ENCODE measurements at regions not wholly inside any gene's neighbourhood (a gene's known extent, or its start where the extent isn't known, plus 50 kb on each side); places are given as distances from the start of the nearest gene placed in this dataset.

DNA sequence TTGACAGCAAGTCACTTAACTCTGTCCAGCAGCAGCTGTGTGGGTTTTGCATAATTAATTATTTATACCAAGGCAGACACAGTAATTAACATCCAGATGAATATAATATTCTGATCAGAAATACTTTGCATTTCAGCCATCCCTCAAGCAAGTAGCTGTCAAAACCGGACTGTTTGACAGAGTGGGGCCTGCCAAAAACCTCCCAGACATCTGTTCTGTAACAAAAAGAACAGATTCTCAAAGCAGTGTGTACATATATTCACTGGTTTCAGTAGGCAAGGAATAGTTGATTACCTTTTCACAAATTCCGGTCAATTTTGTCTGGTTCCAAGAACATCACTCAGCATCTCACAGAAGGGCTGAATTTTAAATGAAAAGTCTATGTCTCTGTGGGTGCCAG lies 291.6 kb downstream of the CMPK2 start:
- H3K79me2 ChIP-seq (replicated peaks; ENCODE audit: insufficient read depth, low read length), result no peaks in the 10 kb centered on the region
- H4K20me1 ChIP-seq (ENCODE audit: insufficient read depth), result no peaks in the 10 kb centered on the region
- TF ChIP-seq TAF1 (IDR thresholded peaks at IDR 0.05; ENCODE audit: low read depth), result no peak
- TF ChIP-seq, protein P1, sequence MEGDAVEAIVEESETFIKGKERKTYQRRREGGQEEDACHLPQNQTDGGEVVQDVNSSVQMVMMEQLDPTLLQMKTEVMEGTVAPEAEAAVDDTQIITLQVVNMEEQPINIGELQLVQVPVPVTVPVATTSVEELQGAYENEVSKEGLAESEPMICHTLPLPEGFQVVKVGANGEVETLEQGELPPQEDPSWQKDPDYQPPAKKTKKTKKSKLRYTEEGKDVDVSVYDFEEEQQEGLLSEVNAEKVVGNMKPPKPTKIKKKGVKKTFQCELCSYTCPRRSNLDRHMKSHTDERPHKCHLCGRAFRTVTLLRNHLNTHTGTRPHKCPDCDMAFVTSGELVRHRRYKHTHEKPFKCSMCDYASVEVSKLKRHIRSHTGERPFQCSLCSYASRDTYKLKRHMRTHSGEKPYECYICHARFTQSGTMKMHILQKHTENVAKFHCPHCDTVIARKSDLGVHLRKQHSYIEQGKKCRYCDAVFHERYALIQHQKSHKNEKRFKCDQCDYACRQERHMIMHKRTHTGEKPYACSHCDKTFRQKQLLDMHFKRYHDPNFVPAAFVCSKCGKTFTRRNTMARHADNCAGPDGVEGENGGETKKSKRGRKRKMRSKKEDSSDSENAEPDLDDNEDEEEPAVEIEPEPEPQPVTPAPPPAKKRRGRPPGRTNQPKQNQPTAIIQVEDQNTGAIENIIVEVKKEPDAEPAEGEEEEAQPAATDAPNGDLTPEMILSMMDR (IDR thresholded peaks at IDR 0.05; ENCODE audit: poor library complexity, severe bottlenecking), result no peak
- H3K9me2 ChIP-seq (ENCODE audit: insufficient read depth, low read length), result no peaks in the 10 kb centered on the region
- H2AFZ ChIP-seq (ENCODE audit: low read depth, low read length), result no peak overlapping the region
- H3F3A ChIP-seq (ENCODE audit: insufficient read depth, low read length, poor library complexity, severe bottlenecking), result peaks cover 3% of the 10 kb centered on the region
- H3K27ac ChIP-seq (ENCODE audit: low read length), result peak overlapping the region; percentile 6
- H3K4me3 ChIP-seq (ENCODE audit: low read length), result no peak overlapping the region
- H3K36me3 ChIP-seq (ENCODE audit: insufficient read depth, low read length), result no peaks in the 10 kb centered on the region
- H3K27me3 ChIP-seq (ENCODE audit: insufficient read depth, low read depth, low read length), result no peaks in the 10 kb centered on the region
- H3K4me2 ChIP-seq (ENCODE audit: low read length), result no peak overlapping the region
- H3K9me3 ChIP-seq (ENCODE audit: low read length), result no peaks in the 10 kb centered on the region
- no peak overlapping the region for H3K9ac ChIP-seq (ENCODE audit: low read length)

DNA sequence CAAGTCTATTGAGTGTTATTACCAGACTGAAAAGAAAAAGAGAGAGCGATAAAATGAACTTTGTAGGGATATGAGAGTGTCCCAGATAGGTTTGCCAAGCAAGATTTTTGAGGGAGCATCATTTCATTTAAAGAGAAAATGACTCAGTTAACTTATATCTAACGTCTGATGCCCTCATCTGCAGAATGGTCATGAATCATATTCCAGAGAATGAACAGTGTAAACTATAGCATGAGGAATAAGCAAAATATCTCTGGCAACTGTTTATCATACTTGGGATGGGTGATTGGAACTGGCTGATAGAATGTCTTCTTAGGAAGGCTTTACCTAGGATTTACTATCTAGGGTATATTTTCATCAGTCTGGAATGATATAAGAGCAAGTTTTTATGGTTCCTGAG lies 289.4 kb downstream of the CMPK2 start:
- no peaks in the 10 kb centered on the region for H3K36me3 ChIP-seq (ENCODE audit: insufficient read depth, low read length)
- H3K4me2 ChIP-seq (ENCODE audit: low read length), result no peak overlapping the region
- H3K4me3 ChIP-seq (ENCODE audit: low read length), result no peak overlapping the region
- H3K27me3 ChIP-seq (ENCODE audit: insufficient read depth, low read depth, low read length), result no peaks in the 10 kb centered on the region
- H3K9me2 ChIP-seq (ENCODE audit: insufficient read depth, low read length), result no peaks in the 10 kb centered on the region
- H3K9ac ChIP-seq (ENCODE audit: low read length), result no peak overlapping the region
- H2AFZ ChIP-seq (ENCODE audit: low read depth, low read length), result no peak overlapping the region
- peaks cover 3% of the 10 kb centered on the region for H3F3A ChIP-seq (ENCODE audit: insufficient read depth, low read length, poor library complexity, severe bottlenecking)
- H3K79me2 ChIP-seq (replicated peaks; ENCODE audit: insufficient read depth, low read length), result no peaks in the 10 kb centered on the region
- H3K9me3 ChIP-seq (ENCODE audit: low read length), result no peaks in the 10 kb centered on the region
- TF ChIP-seq RAD21 (conservative IDR thresholded peaks at IDR 0.05) (no peak), TAF1 (IDR thresholded peaks at IDR 0.05; ENCODE audit: low read depth) (no peak), MXI1 (conservative IDR thresholded peaks at IDR 0.05; ENCODE audit: poor library complexity, severe bottlenecking) (no peak), EP300 (conservative IDR thresholded peaks at IDR 0.05; ENCODE audit: poor library complexity, severe bottlenecking) (no peak), POLR2AphosphoS5 (IDR thresholded peaks at IDR 0.05) (no peak), EZH2 (IDR thresholded peaks at IDR 0.05; ENCODE audit: borderline replicate concordance, insufficient read depth, low read length, poor library complexity, severe bottlenecking) (no peak), SMC3 (conservative IDR thresholded peaks at IDR 0.05; ENCODE audit: poor library complexity) (no peak)
- TF ChIP-seq, protein P2, sequence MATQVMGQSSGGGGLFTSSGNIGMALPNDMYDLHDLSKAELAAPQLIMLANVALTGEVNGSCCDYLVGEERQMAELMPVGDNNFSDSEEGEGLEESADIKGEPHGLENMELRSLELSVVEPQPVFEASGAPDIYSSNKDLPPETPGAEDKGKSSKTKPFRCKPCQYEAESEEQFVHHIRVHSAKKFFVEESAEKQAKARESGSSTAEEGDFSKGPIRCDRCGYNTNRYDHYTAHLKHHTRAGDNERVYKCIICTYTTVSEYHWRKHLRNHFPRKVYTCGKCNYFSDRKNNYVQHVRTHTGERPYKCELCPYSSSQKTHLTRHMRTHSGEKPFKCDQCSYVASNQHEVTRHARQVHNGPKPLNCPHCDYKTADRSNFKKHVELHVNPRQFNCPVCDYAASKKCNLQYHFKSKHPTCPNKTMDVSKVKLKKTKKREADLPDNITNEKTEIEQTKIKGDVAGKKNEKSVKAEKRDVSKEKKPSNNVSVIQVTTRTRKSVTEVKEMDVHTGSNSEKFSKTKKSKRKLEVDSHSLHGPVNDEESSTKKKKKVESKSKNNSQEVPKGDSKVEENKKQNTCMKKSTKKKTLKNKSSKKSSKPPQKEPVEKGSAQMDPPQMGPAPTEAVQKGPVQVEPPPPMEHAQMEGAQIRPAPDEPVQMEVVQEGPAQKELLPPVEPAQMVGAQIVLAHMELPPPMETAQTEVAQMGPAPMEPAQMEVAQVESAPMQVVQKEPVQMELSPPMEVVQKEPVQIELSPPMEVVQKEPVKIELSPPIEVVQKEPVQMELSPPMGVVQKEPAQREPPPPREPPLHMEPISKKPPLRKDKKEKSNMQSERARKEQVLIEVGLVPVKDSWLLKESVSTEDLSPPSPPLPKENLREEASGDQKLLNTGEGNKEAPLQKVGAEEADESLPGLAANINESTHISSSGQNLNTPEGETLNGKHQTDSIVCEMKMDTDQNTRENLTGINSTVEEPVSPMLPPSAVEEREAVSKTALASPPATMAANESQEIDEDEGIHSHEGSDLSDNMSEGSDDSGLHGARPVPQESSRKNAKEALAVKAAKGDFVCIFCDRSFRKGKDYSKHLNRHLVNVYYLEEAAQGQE (IDR thresholded peaks at IDR 0.05; ENCODE audit: borderline replicate concordance), result no peak
- TF ChIP-seq, protein P1 (IDR thresholded peaks at IDR 0.05; ENCODE audit: poor library complexity, severe bottlenecking), result no peak
- no peak overlapping the region for H3K27ac ChIP-seq (ENCODE audit: low read length)
- H4K20me1 ChIP-seq (ENCODE audit: insufficient read depth), result no peaks in the 10 kb centered on the region

All from neural cell (in vitro differentiated cells).